Germinal center (tissue), 1 donor: ENCODE measurements at regions not wholly inside any gene's neighbourhood (a gene's known extent, or its start where the extent isn't known, plus 50 kb on each side); places are given as distances from the start of the nearest gene placed in this dataset.

Source experiments
- DNase-seq: peaks from one replicate; pipeline ENCODE4 v3.0.0; 2012; ENCODE audit warnings: mixed read lengths, low spot score

- DNase-seq: no peak
Observed at GRCh38 chr6:14972379-14973067, 273.3 kb upstream of the JARID2 start.

- no peak for DNase-seq
Observed at GRCh38 chr6:14974372-14974771, 271.5 kb upstream of the JARID2 start.

- DNase-seq: no peak
Observed at GRCh38 chr6:14974792-14975470, 270.9 kb upstream of the JARID2 start.

- no peak for DNase-seq
Observed at GRCh38 chr6:14975471-14975817, 270.4 kb upstream of the JARID2 start.

- DNase-seq: no peak
Observed at GRCh38 chr6:14977747-14978382, 268.0 kb upstream of the JARID2 start.

- no peak for DNase-seq
Observed at GRCh38 chr6:14981960-14982359, 263.9 kb upstream of the JARID2 start.

- no peak for DNase-seq
Observed at GRCh38 chr6:14983599-14984518, 262.0 kb upstream of the JARID2 start.

GRCh38 chr6:14984519-14984853, 261.4 kb upstream of the JARID2 start:
- DNase-seq: no peak

GRCh38 chr6:14985366-14985765, 260.5 kb upstream of the JARID2 start:
- no peak for DNase-seq

- no peak for DNase-seq
Observed at GRCh38 chr6:14986370-14986769, 259.5 kb upstream of the JARID2 start.

- DNase-seq: no peak
Observed at GRCh38 chr6:14987490-14987889, 258.4 kb upstream of the JARID2 start.

GRCh38 chr6:14992382-14992781, 253.5 kb upstream of the JARID2 start:
- DNase-seq: no peak

GRCh38 chr6:14995208-14995607, 250.7 kb upstream of the JARID2 start:
- DNase-seq: no peak

GRCh38 chr6:14995966-14996602, 249.8 kb upstream of the JARID2 start:
- no peak for DNase-seq

- DNase-seq: no peak
Observed at GRCh38 chr6:14996892-14997291, 249.0 kb upstream of the JARID2 start.

GRCh38 chr6:14997507-14997906, 248.4 kb upstream of the JARID2 start:
- DNase-seq: no peak

GRCh38 chr6:14999106-14999505, 246.8 kb upstream of the JARID2 start:
- DNase-seq: no peak

GRCh38 chr6:15001326-15001910, 244.5 kb upstream of the JARID2 start:
- no peak for DNase-seq

GRCh38 chr6:15008269-15008668, 237.6 kb upstream of the JARID2 start:
- DNase-seq: no peak

- DNase-seq: no peak
Observed at GRCh38 chr6:15014958-15015357, 230.9 kb upstream of the JARID2 start.

GRCh38 chr6:15016813-15017212, 229.1 kb upstream of the JARID2 start:
- DNase-seq: no peak

GRCh38 chr6:15017261-15017660, 228.6 kb upstream of the JARID2 start:
- no peak for DNase-seq
